ENCODE measurements at regions not wholly inside any gene's neighbourhood (a gene's known extent, or its start where the extent isn't known, plus 50 kb on each side); places are given as distances from the start of the nearest gene placed in this dataset.

DNA sequence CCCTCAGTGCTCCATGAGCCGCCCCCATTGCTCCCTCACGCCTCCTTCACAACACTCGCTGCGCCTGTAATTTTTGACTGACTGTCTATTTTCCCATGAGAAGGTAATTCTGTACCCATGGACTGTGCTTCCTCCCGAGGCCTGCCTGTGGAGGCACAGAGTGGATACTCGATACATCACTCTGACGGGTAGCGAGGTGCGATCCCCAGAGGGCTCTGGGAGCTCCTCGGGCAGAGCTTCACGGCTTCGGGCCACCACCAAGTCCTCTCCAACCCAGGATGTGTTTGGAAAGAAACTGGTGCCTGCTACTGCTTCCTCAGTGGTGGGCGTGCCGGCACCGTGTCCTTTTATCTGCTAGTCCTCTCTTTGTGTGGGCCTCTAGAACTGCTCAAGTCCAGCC lies 108.6 kb upstream of the DLG1 start (continued):
- TF ChIP-seq, protein P1, sequence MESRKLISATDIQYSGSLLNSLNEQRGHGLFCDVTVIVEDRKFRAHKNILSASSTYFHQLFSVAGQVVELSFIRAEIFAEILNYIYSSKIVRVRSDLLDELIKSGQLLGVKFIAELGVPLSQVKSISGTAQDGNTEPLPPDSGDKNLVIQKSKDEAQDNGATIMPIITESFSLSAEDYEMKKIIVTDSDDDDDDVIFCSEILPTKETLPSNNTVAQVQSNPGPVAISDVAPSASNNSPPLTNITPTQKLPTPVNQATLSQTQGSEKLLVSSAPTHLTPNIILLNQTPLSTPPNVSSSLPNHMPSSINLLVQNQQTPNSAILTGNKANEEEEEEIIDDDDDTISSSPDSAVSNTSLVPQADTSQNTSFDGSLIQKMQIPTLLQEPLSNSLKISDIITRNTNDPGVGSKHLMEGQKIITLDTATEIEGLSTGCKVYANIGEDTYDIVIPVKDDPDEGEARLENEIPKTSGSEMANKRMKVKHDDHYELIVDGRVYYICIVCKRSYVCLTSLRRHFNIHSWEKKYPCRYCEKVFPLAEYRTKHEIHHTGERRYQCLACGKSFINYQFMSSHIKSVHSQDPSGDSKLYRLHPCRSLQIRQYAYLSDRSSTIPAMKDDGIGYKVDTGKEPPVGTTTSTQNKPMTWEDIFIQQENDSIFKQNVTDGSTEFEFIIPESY (IDR thresholded peaks at IDR 0.05): no peak
- TF ChIP-seq HNF4G (IDR thresholded peaks at IDR 0.05) (no peak), SP1 (IDR thresholded peaks at IDR 0.05) (no peak), JUND (IDR thresholded peaks at IDR 0.05) (no peak), HNF4A (conservative IDR thresholded peaks at IDR 0.05) (no peak), YY1 (IDR thresholded peaks at IDR 0.05) (no peak)

GRCh38 chr3:197406266-197406665 lies 107.9 kb upstream of the DLG1 start:
- Histone ChIP-seq H3K36me3 (ENCODE audit: control insufficient read depth in 4 of 4, insufficient read depth in 3 of 4, low read depth in 1 of 4, low read length in 3 of 4) (no peaks in the 10 kb centered on the region), H3K4me3 (ENCODE audit: low read depth in 1 of 3, low read length in 3 of 3) (no peak overlapping the region), H3K27ac (ENCODE audit: low read depth in 1 of 2, low read length in 2 of 2) (no peak overlapping the region), H3K9me3 (ENCODE audit: control insufficient read depth in 4 of 4, low read length in 3 of 4) (peaks cover 0 to 2% (median 0%) of the 10 kb centered on the region in 4 donors), H3K27me3 (ENCODE audit: control insufficient read depth in 4 of 4, insufficient read depth in 4 of 4, low read length in 3 of 4) (no peaks in the 10 kb centered on the region), H3K4me1 (ENCODE audit: control insufficient read depth in 4 of 4, insufficient read depth in 4 of 4, low read length in 3 of 4) (no peaks in the 10 kb centered on the region), H3K9ac (ENCODE audit: low read depth in 1 of 2, low read length in 2 of 2) (no peak overlapping the region)
- DNase-seq (ENCODE audit: low spot score): no peak
- 67% methylated on average over 7 of the region's 7 CpGs for WGBS
- TF ChIP-seq TAF1 (conservative IDR thresholded peaks at IDR 0.05) (no peak), RAD21 (IDR thresholded peaks at IDR 0.05) (no peak), RXRA (IDR thresholded peaks at IDR 0.05) (no peak), HNF4A (conservative IDR thresholded peaks at IDR 0.05) (no peak), REST (IDR thresholded peaks at IDR 0.05) (no peak), EGR1 (IDR thresholded peaks at IDR 0.05; ENCODE audit: low read depth in 2 of 2) (no peak), SP1 (IDR thresholded peaks at IDR 0.05) (no peak)
- TF ChIP-seq, protein P2, sequence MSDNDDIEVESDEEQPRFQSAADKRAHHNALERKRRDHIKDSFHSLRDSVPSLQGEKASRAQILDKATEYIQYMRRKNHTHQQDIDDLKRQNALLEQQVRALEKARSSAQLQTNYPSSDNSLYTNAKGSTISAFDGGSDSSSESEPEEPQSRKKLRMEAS (IDR thresholded peaks at IDR 0.05): no peak

DNA sequence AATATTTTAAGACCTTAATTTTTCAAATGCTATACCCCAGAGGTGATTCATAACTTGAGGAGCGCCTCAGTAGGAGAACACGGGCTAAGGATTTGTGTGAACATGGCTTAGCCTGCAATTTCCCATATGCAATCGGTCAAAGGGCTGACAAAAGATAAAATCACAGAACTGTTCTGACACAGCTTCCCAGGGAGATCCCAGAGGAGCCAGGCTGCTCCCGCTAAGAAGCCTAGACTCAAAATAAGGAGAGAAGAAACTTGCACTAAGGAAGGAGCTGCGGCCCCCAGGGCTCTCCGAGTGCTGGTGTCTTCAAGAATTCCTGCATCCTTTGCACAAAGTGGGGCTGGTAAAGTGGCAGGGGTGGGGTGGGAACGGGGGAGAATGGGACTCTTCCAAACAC lies 106.3 kb upstream of the DLG1 start:
- peaks cover 0 to 2% (median 0%) of the 10 kb centered on the region in 4 donors for H3K9me3 ChIP-seq (ENCODE audit: control insufficient read depth in 4 of 4, low read length in 3 of 4)
- no peaks in the 10 kb centered on the region for H3K36me3 ChIP-seq (ENCODE audit: control insufficient read depth in 4 of 4, insufficient read depth in 3 of 4, low read depth in 1 of 4, low read length in 3 of 4)
- TF ChIP-seq, protein P3, sequence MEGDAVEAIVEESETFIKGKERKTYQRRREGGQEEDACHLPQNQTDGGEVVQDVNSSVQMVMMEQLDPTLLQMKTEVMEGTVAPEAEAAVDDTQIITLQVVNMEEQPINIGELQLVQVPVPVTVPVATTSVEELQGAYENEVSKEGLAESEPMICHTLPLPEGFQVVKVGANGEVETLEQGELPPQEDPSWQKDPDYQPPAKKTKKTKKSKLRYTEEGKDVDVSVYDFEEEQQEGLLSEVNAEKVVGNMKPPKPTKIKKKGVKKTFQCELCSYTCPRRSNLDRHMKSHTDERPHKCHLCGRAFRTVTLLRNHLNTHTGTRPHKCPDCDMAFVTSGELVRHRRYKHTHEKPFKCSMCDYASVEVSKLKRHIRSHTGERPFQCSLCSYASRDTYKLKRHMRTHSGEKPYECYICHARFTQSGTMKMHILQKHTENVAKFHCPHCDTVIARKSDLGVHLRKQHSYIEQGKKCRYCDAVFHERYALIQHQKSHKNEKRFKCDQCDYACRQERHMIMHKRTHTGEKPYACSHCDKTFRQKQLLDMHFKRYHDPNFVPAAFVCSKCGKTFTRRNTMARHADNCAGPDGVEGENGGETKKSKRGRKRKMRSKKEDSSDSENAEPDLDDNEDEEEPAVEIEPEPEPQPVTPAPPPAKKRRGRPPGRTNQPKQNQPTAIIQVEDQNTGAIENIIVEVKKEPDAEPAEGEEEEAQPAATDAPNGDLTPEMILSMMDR (IDR thresholded peaks at IDR 0.05; ENCODE audit: low read depth, low read length, missing input control): no peak
- TF ChIP-seq RXRA (IDR thresholded peaks at IDR 0.05) (no peak), FOXA2 (IDR thresholded peaks at IDR 0.05) (no peak), HNF4G (IDR thresholded peaks at IDR 0.05) (no peak), GABPA (IDR thresholded peaks at IDR 0.05 in 1 of 2, conservative IDR thresholded peaks at IDR 0.05 in 1 of 2) (no peak), EGR1 (IDR thresholded peaks at IDR 0.05; ENCODE audit: low read depth in 2 of 2) (no peak), REST (IDR thresholded peaks at IDR 0.05) (no peak)
- H3K9ac ChIP-seq (ENCODE audit: low read depth in 1 of 2, low read length in 2 of 2): no peak overlapping the region
- no peak overlapping the region for H3K4me3 ChIP-seq (ENCODE audit: low read depth in 1 of 3, low read length in 3 of 3)
- H3K4me1 ChIP-seq (ENCODE audit: control insufficient read depth in 4 of 4, insufficient read depth in 4 of 4, low read length in 3 of 4): no peaks in the 10 kb centered on the region
- 91% methylated on average over 7 of the region's 7 CpGs for WGBS
- no peak for DNase-seq (ENCODE audit: low spot score)
- no peak overlapping the region for H3K27ac ChIP-seq (ENCODE audit: low read depth in 1 of 2, low read length in 2 of 2)
- no peaks in the 10 kb centered on the region for H3K27me3 ChIP-seq (ENCODE audit: control insufficient read depth in 4 of 4, insufficient read depth in 4 of 4, low read length in 3 of 4)

All from liver (tissue), 8 donors.